CD4-positive, alpha-beta T cell treated with Interleukin-21 for 1 hour (primary cell): ENCODE measurements at regions not wholly inside any gene's neighbourhood (a gene's known extent, or its start where the extent isn't known, plus 50 kb on each side); places are given as distances from the start of the nearest gene placed in this dataset.
"Not testable (repeated sequence)": the region's sequence is repeated elsewhere in the genome, so short reads cannot be mapped to it uniquely, and the experiment has no call there.

ENCODE experiments used
- DNase-seq: peaks from one replicate; pipeline ENCODE4 v3.0.0-alpha.2; 2020

GRCh38 chr6:73980096-73980495, 284.1 kb downstream of the CD109 start:
- DNase-seq = no peak

DNA sequence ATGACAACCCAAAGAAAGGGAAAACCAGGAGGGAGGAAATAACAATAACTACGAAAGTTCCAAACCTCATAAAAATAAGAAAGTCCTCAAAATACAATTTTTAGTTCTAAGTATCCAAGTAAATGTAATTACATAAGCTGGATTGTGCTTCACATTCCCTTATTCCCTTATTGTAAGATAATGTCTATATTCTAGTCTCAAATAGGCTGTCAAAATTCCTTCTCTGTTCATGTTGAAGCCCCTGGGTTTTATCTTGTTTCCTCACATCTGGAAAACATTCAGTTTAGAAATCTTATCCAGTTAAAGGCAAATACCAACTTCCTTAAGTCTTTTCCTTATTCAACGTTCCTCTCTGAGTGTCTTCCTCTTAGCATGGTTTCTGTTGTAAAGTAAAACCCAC, 282.3 kb downstream of the CD109 start:
- no peak for DNase-seq

- DNase-seq = not testable (repeated sequence)
Measured at GRCh38 chr6:73972518-73972917, 276.5 kb downstream of the CD109 start.

DNA sequence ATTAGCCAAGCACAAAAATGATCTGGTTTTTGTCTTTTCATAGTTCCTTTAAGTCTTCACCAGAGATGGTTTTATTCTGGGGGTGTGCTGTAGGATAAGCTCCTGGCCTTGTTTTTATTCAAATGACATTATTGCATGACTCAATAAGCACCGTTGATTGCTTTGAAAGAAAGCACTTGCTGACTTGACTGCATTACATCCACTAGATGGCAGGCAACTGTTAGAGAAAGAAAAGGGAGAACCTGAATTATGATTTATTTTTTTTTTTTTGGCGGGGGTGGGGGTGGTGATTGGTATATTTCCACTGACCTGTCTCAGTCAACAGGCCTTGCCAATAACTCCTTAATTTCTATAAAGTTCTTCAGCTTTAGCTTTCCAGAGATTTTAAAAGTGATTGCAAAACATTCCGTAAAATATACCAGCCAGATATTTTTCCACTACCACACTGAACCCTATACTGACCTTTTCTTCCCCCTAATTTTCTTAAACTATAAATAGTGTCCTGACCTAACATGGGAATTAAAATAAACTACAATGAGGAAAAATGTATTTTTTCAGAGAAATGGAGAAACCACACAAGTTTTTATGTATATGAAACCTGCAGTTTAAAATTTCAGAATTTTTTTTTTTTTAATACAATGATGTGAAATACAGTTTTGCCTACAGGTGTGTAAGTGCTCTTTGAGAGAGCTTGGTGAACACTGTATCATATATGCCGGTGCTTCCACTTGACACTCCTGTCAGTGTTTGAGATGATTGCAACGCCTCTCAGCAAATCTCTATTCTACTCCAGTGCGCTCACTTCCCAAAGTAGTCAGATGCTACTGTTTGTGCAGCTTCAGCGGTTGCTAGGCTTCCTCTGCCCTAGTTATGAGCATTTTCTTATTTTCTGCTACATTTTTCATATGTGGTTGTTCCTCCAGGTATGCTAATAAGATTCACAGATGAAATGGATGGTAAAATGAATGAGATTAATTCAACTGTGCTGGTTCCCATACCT, 274.3 kb downstream of the CD109 start:
- no peak for DNase-seq

DNA sequence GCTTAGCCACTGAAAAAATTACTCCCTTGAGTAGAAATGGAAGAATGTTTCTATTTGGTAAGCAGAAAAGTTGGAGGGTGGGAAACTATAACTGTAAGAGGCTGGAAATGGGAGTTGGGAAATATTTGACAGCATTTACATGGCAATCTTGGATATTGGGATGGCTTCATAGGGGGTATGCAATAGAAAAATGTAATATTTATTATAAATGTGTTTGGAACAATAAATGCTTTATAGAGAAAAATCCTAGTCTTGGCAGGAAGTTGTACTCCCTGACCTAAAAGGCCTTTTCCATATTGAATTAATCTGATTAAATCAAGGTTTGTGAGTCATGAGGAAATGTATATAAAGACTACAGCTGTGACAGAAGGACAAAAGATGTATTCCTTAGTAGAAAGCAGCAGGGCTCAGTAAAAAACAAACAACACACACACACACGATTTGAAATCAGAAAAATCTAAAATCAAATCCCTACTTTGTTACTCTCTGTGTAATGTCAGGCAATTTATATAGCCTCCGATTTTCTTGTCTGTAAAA, 272.3 kb downstream of the CD109 start:
- DNase-seq = no peak

DNA sequence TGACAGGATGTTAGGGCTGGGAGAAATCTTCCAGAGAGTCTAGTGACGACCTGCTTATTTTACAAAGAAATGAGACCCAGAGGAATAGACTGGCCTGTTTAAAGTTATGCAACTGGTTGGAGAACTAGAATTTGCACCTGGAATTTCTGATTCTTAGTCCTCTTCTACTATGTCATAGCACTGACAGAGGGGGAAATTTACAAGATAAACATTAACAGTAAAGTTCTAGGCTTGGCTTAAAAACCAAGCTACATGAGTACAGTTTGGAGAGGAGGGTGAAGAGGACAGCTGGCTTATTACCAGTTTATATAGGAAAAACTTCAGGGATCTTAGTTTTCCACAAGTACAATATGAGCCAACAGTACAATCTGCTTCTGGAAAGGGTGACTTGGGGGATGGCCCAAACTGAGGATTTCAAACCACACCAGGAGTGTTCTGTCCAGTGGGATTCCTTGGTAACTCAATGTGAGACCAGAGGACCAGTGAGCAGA, 269.6 kb downstream of the CD109 start:
- no peak for DNase-seq

GRCh38 chr6:73964241-73964854, 268.3 kb downstream of the CD109 start:
- DNase-seq = no peak

DNA sequence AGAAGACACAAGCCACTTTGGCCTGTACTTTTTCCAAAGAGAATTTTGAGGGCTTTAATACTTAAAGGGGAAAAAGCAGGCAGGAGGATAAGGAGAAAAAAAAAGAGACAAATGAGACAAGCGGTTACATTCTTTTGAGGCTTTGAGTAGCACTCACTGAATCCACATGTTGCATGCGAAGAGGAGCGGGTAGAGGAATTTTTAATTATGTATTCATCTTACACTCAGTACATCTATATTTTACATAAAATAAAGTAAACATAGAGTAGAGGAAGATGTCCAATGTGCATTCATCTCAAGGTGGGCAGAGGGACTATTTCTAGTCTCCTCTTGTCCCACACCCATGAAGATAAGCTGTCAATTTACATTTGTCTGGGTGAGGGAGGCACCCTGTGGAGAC, 266.9 kb downstream of the CD109 start:
- DNase-seq = no peak

- no peak for DNase-seq
Measured at GRCh38 chr6:73956305-73956704, 260.3 kb downstream of the CD109 start.

- DNase-seq = no peak
Measured at GRCh38 chr6:73955800-73956199, 259.8 kb downstream of the CD109 start.

- no peak for DNase-seq
Measured at GRCh38 chr6:73954881-73955280, 258.9 kb downstream of the CD109 start.

DNA sequence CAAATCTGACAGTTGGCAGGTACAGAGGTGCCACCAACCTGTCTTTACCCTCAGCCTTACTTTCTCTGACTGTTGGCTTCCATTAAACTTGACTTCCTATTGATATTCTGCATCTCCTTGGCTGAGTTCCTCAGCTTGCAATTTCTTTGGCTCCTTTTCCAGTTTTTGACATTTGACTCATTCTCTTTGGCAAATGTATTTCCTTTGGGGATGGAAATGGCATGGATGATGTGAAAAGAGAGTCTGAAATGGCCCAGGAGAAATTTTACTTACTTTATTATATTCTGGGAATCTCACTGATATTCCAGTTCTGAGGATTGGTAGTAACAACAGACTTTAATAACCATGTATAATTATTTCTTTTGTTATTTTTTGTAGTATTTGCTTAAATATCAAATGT, 255.2 kb downstream of the CD109 start:
- no peak for DNase-seq

- no peak for DNase-seq
Measured at GRCh38 chr6:73943930-73944652, 248.1 kb downstream of the CD109 start.

GRCh38 chr6:73943411-73943810, 247.4 kb downstream of the CD109 start:
- DNase-seq = no peak

DNA sequence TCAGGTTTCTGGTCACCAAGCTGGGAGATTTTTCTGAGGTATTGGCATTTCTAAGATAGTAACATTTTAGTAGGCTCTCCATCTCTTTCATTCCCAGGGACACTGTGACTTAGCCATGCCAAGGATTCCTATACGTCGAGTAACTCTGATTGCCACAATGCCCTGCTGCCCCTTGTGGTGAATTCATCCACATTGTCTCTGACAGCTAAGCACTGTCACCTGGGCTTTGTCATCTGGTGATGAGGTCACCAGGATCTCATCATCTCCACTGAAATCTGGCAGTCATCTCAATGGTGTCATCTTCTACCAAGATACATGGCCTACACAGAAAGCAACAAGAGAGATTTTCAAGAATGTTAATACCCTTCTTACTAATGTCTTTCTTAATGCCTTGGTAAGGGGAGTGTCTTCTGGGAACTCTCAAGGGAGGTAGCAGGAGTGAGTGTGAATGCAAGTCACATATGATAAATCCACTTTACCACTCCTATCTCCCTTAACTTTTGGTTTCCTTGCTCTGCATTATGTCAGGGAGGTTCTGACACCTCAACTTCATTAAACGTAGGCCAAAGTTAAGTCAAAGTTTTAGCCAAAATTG, 246.7 kb downstream of the CD109 start:
- no peak for DNase-seq

GRCh38 chr6:73941892-73942291, 245.9 kb downstream of the CD109 start:
- DNase-seq = no peak

- DNase-seq = no peak
Measured at GRCh38 chr6:73937805-73938204, 241.8 kb downstream of the CD109 start.

DNA sequence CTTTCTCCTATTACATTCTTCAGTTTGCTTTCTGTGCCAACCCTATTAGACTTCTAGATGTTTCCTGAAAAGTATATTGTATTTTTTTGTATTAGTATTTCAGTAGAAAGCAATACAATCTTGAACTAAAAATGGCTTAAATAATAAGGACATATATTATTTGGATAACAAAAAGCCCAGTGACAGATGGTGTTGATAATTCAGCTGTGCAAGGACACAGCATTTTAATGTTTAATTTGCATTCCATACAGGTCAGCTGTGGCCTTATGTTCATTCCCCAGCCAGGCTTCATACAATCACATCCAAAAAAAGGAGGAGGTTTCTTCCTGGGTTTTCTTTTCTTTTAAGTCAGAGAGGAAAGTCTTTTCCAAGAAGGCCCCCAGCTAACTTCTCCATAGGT, 236.9 kb downstream of the CD109 start:
- DNase-seq = no peak

- DNase-seq = no peak
Measured at GRCh38 chr6:73929405-73929804, 233.4 kb downstream of the CD109 start.

- no peak for DNase-seq
Measured at GRCh38 chr6:73927421-73927820, 231.4 kb downstream of the CD109 start.

- DNase-seq = not testable (repeated sequence)
Measured at GRCh38 chr6:73925703-73926102, 229.7 kb downstream of the CD109 start.

GRCh38 chr6:73923905-73924485, 228.0 kb downstream of the CD109 start:
- no peak for DNase-seq
